ENCODE measurements at regions not wholly inside any gene's neighbourhood (a gene's known extent, or its start where the extent isn't known, plus 50 kb on each side); places are given as distances from the start of the nearest gene placed in this dataset.

- no peak overlapping the region for H3K4me3 ChIP-seq (ENCODE audit: control insufficient read depth, low read depth, low read length)
- no peak for DNase-seq (ENCODE audit: low read depth)
- no peak for TF ChIP-seq CTCF (IDR thresholded peaks at IDR 0.05; ENCODE audit: control insufficient read depth, insufficient read depth, low read depth, low read length, missing control alignments)
Measured at GRCh38 chr4:36533944-36534343, 252.5 kb downstream of the DTHD1 start.

GRCh38 chr4:36547383-36547782 lies 266.0 kb downstream of the DTHD1 start:
- DNase-seq (ENCODE audit: low read depth) = no peak
- no peak overlapping the region for H3K4me3 ChIP-seq (ENCODE audit: control insufficient read depth, low read depth, low read length)
- TF ChIP-seq CTCF (IDR thresholded peaks at IDR 0.05; ENCODE audit: control insufficient read depth, insufficient read depth, low read depth, low read length, missing control alignments) = no peak

- DNase-seq (ENCODE audit: low read depth) = no peak
- TF ChIP-seq CTCF (IDR thresholded peaks at IDR 0.05; ENCODE audit: control insufficient read depth, insufficient read depth, low read depth, low read length, missing control alignments) = no peak
- no peak overlapping the region for H3K4me3 ChIP-seq (ENCODE audit: control insufficient read depth, low read depth, low read length)
Measured at GRCh38 chr4:36549252-36549651, 267.8 kb downstream of the DTHD1 start.

GRCh38 chr4:36549992-36550391 lies 268.6 kb downstream of the DTHD1 start:
- no peak overlapping the region for H3K4me3 ChIP-seq (ENCODE audit: control insufficient read depth, low read depth, low read length)
- DNase-seq (ENCODE audit: low read depth) = no peak
- no peak for TF ChIP-seq CTCF (IDR thresholded peaks at IDR 0.05; ENCODE audit: control insufficient read depth, insufficient read depth, low read depth, low read length, missing control alignments)

- TF ChIP-seq CTCF (IDR thresholded peaks at IDR 0.05; ENCODE audit: control insufficient read depth, insufficient read depth, low read depth, low read length, missing control alignments) = no peak
- DNase-seq (ENCODE audit: low read depth) = no peak
- no peak overlapping the region for H3K4me3 ChIP-seq (ENCODE audit: control insufficient read depth, low read depth, low read length)
Measured at GRCh38 chr4:36551697-36552214, 270.3 kb downstream of the DTHD1 start.

GRCh38 chr4:36553029-36553428 lies 271.6 kb downstream of the DTHD1 start:
- H3K4me3 ChIP-seq (ENCODE audit: control insufficient read depth, low read depth, low read length) = no peak overlapping the region
- no peak for DNase-seq (ENCODE audit: low read depth)
- no peak for TF ChIP-seq CTCF (IDR thresholded peaks at IDR 0.05; ENCODE audit: control insufficient read depth, insufficient read depth, low read depth, low read length, missing control alignments)

GRCh38 chr4:36553453-36553852 lies 272.0 kb downstream of the DTHD1 start:
- DNase-seq (ENCODE audit: low read depth) = no peak
- no peak for TF ChIP-seq CTCF (IDR thresholded peaks at IDR 0.05; ENCODE audit: control insufficient read depth, insufficient read depth, low read depth, low read length, missing control alignments)

More at GRCh38 chr4:36553453-36553852, 272.0 kb downstream of the DTHD1 start:
- no peak overlapping the region for H3K4me3 ChIP-seq (ENCODE audit: control insufficient read depth, low read depth, low read length)
